ENCODE measurements at regions not wholly inside any gene's neighbourhood (a gene's known extent, or its start where the extent isn't known, plus 50 kb on each side); places are given as distances from the start of the nearest gene placed in this dataset.
A peak's percentile ranks its signal among the peaks of the same experiment; 100 is the strongest.
"Not testable (repeated sequence)": the region's sequence is repeated elsewhere in the genome, so short reads cannot be mapped to it uniquely, and the experiment has no call there.

DNA sequence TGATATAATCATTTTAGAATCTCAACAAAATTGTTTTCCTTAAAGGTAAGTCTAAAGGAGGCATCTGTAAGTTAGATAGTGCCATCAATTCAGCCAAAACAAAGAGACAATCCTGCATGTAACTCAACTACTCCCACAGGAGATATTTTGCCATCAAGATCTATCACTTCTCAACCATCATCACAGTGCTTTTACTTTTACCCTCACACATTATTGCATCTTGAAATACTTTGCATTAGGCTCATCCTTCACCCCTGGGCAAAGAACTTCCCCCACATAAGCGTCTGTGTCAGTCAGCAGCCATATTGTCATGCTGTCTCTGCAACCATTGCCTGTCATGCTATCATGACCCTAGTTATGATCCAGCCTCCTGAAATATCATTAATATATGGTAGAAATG, 54.9 kb upstream of the NLGN1 start:
- FAIRE-seq, result no peak

DNA sequence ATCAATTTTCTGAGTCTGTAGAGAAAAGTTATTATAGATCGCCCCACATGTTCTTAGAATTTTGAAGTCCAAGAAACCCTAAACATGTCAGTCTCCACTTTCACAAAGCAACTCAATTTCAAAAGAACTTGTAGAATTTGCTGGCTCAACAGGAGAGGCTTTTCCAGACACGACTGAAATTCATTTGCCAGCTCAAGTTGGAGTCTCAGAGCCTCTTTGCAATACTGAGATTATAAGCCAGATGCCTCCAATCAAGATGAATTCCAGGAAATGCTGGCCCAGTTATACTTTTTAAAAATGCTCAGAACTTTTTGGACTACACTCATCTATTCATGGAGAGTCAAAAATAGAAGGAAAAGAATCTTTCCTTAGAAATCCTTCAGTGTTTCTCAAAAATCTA, 56.9 kb upstream of the NLGN1 start:
- no peak for FAIRE-seq

DNA sequence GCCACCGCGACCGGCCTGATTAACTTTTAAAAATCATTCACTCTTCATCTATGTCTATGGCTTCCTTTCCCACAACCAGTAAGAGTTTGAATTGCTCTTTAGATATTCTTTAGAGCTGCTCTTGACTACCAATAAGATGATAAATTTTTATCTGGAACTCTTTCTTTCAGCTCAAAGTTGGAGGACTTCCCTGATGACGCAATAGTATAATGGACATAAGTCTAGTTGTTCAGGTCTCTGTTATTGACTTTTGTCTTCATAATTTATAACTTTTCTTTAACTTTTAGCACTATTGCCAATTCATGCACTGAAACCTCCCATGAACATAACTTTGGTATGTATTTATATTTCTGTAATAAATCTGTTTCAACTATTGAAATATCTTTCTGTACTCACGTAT, 61.3 kb upstream of the NLGN1 start:
- FAIRE-seq, result no peak

DNA sequence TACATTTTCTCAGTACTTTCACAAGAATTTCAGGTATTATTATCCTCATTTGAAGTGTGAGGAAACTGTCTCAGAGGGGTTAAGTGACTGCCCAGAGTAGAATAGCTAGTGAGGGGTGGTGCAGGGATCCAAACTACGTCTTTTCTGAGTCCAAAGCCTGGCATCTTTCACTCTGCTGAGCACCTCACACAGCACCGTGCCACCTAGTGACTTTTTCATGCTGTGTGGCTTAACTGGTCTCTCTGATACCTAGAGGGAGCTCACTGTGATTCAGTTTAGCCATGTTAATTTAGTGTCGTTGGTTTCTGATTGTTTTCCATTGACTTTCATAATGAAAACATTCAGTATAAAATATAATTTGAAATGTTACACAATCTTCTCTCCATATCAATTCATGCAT, 91.4 kb upstream of the NLGN1 start:
- FAIRE-seq, result no peak

DNA sequence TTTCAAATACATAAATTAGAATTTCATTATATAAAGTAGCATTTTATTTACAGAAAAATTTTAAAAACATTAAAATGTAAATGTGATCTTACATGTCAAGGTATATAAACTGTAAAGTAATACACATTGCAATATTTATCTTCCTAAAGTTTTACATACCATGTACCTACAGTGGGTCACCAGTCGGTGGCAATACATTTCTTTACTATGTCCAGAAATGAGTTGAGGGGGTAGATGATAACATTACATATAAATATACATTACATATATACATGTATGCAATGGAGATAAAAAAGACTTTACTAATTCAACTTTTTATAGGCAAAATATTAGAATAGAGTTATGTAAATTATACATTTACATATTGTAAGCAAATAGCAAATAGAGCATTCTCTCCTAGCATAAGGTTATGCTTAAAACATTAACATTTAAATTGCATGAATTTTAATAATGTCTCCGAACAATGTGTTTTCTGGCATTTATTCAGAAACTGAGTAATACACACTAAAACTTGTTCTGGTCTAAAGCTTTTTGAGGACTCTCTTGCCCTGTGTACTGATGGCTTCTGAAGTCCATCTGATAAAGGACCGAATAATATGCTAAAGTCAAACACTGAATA, 93.3 kb upstream of the NLGN1 start:
- FAIRE-seq, result no peak

DNA sequence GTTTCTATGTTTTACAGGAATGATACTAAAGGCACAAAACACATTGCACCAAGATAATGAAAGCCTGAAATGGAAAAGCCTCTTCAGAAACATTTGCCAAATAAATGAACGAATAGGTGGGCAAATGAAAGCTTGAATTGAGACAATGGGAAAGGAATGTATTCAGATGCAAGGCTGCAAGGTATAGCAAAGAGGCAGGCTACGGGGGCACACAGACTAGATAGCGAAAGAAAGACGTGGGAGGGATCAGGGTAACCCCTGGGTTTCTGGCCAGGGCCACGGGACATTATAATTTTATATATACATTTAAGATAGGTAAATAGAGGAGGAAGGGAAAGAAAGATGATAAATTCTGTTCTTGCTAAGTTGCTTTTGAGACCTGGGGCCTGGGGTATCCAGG, 95.9 kb upstream of the NLGN1 start:
- FAIRE-seq, result no peak

DNA sequence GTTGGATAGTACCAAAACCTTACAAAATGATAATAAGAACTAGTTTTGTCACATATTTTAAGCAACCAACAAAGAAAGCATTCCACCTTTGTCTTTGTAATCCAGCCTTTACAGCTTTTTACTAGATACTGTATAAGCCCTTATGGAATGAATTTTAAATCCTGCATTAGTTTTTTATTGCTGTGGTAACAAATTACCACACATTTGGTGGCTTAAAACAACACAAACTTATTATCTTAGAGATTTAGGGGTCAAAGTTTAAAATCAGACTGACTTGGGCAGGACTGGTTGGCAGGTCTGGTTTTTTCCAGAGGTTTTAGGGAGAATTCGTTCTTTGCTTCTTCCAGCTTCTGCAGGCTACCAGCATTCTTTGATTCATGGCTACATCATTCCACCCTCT, 108.5 kb upstream of the NLGN1 start:
- FAIRE-seq, result no peak

DNA sequence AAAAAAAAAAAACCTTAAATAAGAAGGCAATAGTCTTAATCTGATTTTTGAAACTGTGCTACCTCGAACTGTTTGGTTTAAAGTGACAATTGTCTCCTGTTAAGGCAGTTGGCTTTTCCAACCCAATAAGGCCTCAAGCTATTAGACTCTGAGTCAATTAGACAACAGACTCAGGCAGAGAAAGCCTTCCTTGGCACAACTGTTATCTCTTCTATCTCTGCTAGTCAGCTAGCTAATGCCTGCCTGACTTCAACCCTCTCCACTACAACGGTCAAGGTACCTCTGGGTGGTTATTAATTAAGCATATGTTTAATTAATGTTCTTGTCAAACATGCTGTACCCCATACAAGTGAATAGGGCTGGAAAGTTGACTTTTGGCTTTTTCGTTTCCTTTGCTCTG, 110.2 kb upstream of the NLGN1 start:
- FAIRE-seq, result no peak

DNA sequence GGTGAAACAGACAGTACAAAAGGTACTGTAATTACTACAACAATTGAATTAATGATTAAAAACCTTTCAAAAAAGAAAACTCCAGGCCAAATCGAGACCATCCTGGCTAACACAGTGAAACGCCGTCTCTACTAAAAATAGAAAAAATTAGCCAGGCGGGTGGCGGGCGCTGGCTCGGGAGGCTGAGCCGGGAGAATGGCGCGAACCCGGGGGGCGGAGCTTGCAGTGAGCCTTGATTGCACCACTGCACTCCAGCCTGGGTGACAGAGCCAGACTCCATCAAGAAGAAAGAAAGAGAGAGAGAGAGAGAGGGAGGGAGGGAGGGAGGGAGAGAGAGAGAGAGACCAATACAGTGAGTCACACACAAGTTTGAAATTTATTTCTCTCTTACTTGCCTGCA, 111.0 kb upstream of the NLGN1 start:
- FAIRE-seq, result not testable (repeated sequence)

DNA sequence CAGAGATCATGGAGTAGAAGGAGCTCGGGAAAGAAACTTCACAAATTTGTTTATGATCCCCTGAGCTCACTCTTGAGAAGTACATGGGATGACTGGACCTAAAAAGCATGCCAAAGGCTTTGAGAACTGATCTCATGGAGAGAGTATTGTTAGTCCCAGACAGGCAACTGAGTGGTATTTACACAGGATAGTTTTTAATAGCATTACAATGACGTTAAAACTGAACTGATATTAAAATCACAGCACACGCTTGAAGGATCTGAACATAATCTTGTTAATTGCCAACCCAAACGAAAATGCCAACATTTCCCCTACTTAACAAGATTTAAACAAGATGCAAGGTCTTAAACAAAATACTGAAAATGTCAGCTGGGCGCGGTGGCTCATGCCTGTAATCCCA, 113.2 kb upstream of the NLGN1 start:
- no peak for FAIRE-seq

DNA sequence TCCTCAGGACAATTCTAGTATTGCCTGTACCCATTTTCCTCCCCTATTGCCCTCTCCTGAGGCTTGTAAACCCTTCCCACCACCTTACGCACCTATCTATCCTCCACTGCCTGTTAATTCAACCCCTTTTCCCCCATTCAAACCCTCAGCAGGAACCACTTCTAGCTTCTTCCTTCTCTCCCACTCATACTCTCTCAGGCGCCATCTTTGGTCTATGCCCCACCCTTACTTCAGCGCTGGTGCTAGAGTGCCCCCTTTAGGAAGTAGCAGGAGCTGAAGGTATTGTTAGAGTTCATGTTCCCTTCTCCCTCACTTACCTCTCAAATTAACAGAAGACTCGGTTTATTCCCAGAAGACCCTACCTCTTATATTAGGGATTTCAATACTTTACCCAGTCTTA, 121.8 kb upstream of the NLGN1 start:
- no peak for FAIRE-seq

DNA sequence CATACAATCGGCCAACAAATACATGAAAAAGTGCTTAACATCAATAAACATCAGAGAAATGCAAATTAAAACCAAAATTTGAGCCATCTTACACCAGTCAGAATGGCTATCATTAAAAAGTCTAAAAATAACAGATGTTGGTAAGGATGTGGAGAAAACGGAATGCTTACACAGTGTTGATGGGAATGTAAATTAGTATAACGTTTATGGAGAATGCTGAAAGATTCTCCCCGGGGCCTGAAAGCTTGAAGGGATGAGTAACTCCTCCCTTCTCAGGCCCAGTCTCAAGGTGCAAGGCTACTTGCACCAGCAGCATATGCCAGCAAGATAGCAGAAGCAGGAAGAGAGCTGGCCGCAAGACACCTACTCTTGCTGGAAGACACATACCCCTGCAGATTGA, 123.7 kb upstream of the NLGN1 start:
- FAIRE-seq, result no peak

DNA sequence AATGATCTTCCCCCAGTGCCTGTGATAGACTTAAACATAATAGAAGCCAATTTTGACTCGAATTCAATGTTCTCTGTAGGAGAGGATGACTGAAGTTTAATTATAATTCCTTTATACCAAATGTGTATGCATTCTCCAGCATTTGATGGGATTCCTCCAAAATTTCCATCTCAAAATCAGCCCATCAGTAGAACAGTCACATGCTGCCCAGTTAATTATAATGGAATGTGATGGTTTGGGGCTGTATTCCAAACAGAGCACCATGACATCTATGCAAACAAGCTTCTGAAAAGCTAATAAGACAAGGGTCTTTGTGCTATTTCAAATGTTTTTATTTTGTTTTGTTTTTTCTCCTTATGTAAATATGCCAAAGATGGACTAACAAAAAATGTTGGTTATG, 127.7 kb upstream of the SPATA16 start:
- no peak for FAIRE-seq

DNA sequence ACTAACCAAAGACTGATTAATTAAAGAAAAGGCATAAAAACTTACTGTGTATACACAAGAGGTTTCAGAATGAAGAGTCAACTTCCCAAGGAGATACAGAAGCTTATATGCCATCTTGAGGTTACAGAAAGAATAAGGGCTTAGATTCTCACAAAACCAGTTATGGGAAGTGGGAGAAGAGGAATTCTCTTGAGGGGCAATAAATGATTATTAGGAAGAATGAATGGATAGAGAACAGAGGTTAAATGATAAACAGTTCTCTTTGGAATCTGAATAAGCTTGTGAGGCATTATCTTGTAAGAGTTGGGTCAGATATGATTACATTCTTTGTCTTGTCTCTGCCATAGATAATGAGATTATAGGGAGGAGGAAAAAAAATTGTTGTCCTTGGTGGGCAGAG, 126.7 kb upstream of the SPATA16 start:
- FAIRE-seq, result no peak

DNA sequence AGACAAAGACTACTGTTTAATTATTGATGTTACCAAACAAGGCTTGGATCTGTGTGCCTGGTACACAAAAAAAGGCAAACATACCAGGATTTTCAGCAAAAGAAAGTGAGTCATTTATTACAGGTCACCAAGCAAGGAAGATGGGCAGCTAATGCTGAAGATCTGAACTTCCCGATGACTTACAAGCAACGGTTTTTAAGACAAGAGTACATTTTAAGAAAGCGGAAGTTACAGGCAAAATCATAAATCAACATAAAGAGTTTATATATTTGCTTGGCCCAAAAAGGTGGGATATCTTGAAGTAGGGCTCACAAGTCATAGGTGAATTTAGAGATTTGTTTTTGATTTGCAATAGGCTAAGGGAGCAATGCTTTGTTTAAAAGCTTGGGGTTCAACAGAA, 125.4 kb upstream of the SPATA16 start:
- FAIRE-seq, result no peak

DNA sequence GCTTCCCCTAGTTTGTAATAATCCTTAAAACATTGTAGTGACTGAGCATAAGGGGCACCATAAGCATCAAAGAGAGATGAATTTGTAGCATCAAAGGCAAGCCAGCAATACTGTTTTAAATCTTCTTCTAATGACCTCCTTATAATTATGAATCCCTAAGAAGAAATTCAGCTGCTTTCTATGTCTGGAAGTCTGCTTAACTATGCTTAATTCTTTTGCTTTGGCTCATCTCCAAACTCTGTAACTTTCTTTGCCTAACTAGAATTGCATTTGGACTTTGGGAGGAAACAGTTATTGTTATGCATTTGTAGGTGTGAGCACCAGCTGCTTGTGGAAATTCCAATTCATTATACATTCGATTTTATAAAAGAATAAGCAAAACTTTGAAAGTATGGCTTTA, 117.7 kb upstream of the SPATA16 start:
- FAIRE-seq, result no peak

DNA sequence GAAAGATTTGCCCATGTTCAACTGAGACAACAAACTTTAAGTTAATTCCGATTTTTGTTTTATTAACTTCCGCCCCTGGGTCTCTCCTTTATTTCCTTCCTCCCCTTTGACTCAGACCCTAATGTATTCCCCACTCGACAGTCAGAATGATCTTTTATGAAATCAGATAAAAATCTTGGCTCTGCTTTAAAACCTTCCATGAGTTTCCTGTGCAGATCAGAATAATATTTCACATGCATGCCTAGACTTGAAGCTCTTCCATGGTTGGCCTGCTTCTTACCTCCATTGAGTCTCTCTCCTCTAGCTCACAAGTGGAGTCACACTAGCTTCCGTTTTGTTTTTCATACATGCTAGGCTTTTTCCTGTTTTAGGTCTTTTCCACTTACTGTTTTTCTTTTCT, 116.8 kb upstream of the SPATA16 start:
- no peak for FAIRE-seq

DNA sequence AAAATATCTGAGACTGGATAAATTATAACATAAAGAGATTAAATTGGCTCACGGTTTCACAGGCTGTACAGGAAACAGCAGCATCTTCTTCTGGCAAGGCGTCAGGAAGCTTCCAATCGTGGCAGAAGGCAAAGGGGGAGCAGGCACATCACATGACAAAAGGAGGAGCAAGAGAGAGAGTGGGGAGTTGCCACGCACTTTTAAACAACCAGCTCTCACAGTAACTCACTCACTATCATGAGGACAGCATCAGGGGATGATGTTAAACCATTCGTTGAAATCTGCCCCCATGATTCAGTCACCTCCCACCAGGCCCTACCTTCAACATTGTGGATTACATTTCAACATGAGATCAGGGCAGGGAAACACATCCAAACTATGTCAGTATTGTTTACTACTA, 114.5 kb upstream of the SPATA16 start:
- FAIRE-seq, result no peak

DNA sequence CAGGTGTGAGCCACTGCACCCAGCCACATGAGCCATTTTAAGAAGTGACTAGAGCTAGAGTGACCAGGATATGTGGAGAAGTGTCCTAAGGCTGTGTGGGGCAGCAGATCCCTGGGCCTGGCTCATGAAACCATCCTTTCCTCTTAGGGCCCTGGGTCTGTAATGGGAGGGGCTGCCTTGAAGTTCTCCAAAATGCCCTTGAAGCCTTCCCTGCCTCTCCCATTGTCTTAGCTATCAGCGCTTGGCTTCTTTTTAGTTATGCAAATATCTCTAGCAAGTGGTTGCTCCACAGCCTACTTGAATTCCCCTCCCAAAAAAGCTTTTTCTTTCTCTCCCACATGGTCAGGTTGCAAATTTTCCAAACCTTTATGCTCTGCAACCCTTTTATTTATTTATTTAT, 112.4 kb upstream of the SPATA16 start:
- FAIRE-seq, result no peak

DNA sequence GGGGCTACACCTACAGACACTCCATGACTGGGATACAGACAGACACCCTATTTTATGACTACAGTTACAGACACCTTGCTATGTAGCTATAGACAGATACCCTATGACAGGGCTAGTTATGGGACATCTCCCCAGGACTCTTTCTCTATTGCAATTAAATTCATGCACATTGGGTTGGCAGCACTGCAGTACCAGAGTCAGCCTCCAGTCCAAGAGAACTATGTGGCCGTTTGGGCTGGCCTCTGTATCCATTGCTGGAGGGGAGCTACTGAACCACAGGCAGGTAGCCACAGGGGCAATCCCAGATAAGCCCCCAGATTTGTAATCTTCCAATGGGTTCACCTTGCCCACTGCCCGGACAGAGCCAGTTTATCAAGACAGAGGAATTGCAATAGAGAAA, 108.4 kb upstream of the SPATA16 start:
- FAIRE-seq, result no peak

DNA sequence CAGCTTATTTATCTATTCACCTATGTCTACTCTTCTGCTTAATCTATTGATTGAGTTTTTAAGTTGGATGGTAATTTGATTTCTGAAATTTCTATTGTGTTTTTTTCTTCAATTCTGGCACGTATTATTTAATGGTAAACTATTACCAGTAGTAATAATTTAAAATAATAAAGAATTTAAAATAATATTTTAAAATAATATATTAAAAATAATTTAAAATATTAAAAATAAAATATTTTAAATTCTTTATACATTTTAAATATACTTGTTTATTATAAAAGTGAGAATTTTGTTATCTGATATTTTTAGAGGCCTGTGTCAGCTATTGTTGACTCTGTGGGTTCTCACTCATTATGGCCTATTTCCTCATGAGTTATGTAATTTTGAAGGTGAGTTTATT, 100.7 kb upstream of the SPATA16 start:
- peak; percentile 87 for FAIRE-seq

DNA sequence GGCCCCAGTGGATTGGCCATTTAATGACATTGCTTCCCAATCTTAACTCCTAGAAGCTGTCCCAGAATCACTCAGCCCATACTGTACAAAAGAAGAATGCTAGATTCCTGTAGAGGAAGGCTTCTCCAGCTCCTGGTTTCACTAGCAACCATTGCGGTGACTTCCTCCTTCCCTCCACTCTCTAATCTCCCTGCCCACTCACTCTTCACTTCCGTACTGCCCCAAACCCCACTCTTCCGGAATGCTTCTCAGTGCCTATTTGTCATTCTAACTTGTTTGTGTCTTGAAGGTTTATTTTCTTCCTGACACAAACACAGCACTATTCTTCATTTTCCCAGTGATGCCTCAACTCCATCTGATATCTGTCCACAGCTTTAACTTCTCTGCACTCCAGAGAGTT, 97.1 kb upstream of the SPATA16 start:
- no peak for FAIRE-seq

DNA sequence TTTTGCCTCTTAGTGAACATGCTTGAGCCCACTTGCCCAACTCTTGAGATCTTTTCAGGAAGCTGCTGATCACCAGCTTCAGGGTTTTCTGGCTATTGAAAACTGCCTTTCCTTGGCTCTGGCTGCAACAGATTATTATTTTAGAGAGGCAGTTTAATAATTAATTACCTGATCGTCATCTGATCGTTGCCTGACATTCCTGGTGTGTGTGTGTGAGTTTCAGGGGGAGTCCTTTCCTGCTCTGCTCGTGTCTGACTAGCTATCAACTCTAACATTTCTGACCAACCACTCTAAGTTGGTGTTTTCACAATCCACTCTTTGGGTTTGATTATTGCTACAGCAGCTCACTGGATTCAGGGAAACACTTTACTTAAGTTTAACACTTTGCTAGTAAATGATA, 84.3 kb upstream of the SPATA16 start:
- no peak for FAIRE-seq

DNA sequence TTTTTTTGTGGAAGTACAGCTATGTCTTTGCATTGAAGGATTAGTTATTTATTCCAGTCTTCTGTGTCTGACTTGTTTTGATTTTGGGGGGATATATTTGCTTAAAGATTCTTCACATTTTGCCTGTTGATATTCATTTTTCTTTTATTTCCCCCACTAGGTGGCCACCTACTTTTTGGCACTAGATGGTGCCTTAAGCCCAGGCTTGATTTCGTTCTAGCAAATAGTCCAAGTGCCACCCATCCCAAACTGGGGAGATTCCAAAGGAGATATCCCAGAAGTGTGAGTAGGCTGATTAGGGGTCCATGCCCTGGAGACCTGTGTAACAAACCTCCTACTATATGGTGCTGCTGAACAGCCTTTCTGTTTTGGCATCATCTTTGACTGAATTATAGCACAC, 80.0 kb upstream of the SPATA16 start:
- FAIRE-seq, result no peak

DNA sequence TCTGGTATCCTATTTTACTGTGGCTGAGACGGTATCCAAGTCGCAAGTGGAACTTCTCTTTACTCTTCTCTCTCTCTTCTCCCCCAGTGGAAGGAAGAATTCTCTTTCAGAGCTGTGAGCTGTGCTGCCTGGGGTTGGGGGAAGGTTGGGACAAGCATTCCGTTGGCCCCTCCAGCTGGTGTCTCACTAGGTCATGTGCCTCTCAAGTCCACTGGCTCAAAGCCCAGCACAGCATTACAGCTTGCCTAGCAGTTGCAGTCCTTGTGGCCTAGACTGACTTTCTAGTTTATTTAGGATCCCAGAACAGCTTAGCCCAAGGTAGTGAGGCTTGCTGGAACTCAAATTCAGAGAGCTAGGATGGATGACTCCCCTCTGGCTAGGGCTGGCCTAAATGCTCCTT, 76.1 kb upstream of the SPATA16 start:
- no peak for FAIRE-seq

DNA sequence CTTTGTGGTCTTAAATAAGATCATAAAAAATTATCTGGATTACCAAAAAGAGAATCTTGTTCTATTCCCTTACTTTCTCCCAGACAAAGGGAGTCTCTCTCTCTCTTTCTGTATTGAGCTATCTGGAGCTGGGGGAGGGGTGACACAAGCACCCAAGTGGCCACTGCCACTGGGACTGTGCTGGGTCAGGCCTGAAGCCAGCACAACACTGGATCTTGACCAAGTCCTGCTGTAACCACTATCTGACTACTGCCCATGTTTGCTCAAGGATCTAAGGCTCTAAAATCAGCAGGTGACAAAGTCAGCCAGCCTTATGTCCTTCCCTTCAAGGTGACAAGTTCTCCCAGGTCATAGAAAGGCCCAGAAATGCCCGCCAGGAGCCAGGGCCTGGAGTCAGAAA, 75.0 kb upstream of the SPATA16 start:
- FAIRE-seq, result no peak
